ENCODE measurements at regions not wholly inside any gene's neighbourhood (a gene's known extent, or its start where the extent isn't known, plus 50 kb on each side); places are given as distances from the start of the nearest gene placed in this dataset.

DNA sequence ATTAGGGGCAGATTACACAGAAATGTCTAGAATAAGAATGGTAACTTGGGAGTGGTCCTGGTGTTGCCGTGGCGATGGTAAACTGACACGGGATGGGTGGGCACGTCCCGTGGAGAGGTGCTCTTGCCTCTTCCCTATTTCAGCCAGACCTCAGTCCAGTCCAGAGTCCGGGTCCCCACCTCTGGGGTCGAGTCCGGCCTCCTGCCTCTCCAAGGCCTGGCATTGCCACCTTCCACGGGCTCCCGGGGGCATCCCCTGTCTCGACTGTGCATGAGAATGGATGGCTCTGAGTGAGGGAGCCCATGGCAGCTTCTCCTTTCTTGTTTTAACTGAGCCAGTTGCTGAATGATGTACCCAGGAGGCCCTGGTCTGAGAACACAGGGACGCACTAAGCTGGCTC is 142.3 kb downstream of the SOX1 start:
- CTCF ChIA-PET: no interaction called here

More for the DNA sequence above, 142.3 kb downstream of the SOX1 start:
- no peaks in the 10 kb centered on the region for H3K9me3 ChIP-seq (ENCODE audit: control insufficient read depth in 1 of 2, insufficient read depth in 1 of 2, low read depth in 1 of 2, low read length in 2 of 2)
- ChIA-PET POLR2A (no interaction called here), RAD21 (ENCODE audit: low non-redundant PET in 1 of 2, low total read pairs in 2 of 2, uncharacterized antibody in 2 of 2, unreplicated experiment in 2 of 2) (no interaction called here)
- H3K79me2 ChIP-seq (ENCODE audit: insufficient read depth, low read length): no peaks in the 10 kb centered on the region
- H3K9ac ChIP-seq (ENCODE audit: low read length): no peak overlapping the region
- TF ChIP-seq ZFX (IDR thresholded peaks at IDR 0.05) (no peak), ZNF274 (IDR thresholded peaks at IDR 0.05; ENCODE audit: low read depth, low read length) (no peak), EZH2 (IDR thresholded peaks at IDR 0.05) (no peak), YY1 (IDR thresholded peaks at IDR 0.05; ENCODE audit: extremely low read depth, insufficient replicate concordance, low read depth, low read length) (no peak), POLR2AphosphoS5 (IDR thresholded peaks at IDR 0.05; ENCODE audit: low read depth, low read length) (no peak), FOSL1 (IDR thresholded peaks at IDR 0.05; ENCODE audit: low read depth) (no peak), SP1 (IDR thresholded peaks at IDR 0.05; ENCODE audit: low read depth) (no peak), TCF7L2 (IDR thresholded peaks at IDR 0.05; ENCODE audit: borderline replicate concordance, extremely low read depth, insufficient read depth, insufficient read length) (no peak), SIN3A (IDR thresholded peaks at IDR 0.05; ENCODE audit: low read depth) (no peak), JUND (IDR thresholded peaks at IDR 0.05) (no peak), RAD21 (IDR thresholded peaks at IDR 0.05; ENCODE audit: low read depth) (no peak), EZH2phosphoT487 (IDR thresholded peaks at IDR 0.05; ENCODE audit: borderline replicate concordance) (no peak), CEBPB (IDR thresholded peaks at IDR 0.05; ENCODE audit: low read depth) (no peak)
- TF ChIP-seq, protein P1, sequence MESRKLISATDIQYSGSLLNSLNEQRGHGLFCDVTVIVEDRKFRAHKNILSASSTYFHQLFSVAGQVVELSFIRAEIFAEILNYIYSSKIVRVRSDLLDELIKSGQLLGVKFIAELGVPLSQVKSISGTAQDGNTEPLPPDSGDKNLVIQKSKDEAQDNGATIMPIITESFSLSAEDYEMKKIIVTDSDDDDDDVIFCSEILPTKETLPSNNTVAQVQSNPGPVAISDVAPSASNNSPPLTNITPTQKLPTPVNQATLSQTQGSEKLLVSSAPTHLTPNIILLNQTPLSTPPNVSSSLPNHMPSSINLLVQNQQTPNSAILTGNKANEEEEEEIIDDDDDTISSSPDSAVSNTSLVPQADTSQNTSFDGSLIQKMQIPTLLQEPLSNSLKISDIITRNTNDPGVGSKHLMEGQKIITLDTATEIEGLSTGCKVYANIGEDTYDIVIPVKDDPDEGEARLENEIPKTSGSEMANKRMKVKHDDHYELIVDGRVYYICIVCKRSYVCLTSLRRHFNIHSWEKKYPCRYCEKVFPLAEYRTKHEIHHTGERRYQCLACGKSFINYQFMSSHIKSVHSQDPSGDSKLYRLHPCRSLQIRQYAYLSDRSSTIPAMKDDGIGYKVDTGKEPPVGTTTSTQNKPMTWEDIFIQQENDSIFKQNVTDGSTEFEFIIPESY (IDR thresholded peaks at IDR 0.05; ENCODE audit: extremely low read depth, insufficient replicate concordance, low read length): no peak
- TF ChIP-seq, protein P2, sequence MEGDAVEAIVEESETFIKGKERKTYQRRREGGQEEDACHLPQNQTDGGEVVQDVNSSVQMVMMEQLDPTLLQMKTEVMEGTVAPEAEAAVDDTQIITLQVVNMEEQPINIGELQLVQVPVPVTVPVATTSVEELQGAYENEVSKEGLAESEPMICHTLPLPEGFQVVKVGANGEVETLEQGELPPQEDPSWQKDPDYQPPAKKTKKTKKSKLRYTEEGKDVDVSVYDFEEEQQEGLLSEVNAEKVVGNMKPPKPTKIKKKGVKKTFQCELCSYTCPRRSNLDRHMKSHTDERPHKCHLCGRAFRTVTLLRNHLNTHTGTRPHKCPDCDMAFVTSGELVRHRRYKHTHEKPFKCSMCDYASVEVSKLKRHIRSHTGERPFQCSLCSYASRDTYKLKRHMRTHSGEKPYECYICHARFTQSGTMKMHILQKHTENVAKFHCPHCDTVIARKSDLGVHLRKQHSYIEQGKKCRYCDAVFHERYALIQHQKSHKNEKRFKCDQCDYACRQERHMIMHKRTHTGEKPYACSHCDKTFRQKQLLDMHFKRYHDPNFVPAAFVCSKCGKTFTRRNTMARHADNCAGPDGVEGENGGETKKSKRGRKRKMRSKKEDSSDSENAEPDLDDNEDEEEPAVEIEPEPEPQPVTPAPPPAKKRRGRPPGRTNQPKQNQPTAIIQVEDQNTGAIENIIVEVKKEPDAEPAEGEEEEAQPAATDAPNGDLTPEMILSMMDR (IDR thresholded peaks at IDR 0.05 in 2 of 3, conservative IDR thresholded peaks at IDR 0.05 in 1 of 3; ENCODE audit: borderline replicate concordance in 1 of 3, insufficient read depth in 1 of 3, low read depth in 2 of 3, low read length in 2 of 3): no peak
- TF ChIP-seq, protein P3, sequence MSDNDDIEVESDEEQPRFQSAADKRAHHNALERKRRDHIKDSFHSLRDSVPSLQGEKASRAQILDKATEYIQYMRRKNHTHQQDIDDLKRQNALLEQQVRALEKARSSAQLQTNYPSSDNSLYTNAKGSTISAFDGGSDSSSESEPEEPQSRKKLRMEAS (IDR thresholded peaks at IDR 0.05): no peak
- TF ChIP-seq, protein P4, sequence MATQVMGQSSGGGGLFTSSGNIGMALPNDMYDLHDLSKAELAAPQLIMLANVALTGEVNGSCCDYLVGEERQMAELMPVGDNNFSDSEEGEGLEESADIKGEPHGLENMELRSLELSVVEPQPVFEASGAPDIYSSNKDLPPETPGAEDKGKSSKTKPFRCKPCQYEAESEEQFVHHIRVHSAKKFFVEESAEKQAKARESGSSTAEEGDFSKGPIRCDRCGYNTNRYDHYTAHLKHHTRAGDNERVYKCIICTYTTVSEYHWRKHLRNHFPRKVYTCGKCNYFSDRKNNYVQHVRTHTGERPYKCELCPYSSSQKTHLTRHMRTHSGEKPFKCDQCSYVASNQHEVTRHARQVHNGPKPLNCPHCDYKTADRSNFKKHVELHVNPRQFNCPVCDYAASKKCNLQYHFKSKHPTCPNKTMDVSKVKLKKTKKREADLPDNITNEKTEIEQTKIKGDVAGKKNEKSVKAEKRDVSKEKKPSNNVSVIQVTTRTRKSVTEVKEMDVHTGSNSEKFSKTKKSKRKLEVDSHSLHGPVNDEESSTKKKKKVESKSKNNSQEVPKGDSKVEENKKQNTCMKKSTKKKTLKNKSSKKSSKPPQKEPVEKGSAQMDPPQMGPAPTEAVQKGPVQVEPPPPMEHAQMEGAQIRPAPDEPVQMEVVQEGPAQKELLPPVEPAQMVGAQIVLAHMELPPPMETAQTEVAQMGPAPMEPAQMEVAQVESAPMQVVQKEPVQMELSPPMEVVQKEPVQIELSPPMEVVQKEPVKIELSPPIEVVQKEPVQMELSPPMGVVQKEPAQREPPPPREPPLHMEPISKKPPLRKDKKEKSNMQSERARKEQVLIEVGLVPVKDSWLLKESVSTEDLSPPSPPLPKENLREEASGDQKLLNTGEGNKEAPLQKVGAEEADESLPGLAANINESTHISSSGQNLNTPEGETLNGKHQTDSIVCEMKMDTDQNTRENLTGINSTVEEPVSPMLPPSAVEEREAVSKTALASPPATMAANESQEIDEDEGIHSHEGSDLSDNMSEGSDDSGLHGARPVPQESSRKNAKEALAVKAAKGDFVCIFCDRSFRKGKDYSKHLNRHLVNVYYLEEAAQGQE (IDR thresholded peaks at IDR 0.05; ENCODE audit: low read depth): no peak
- BruUV-seq (replicated peaks): no TSS peak
- no peak overlapping the region for H3K4me2 ChIP-seq (ENCODE audit: low read length)
- H3K4me1 ChIP-seq (ENCODE audit: control insufficient read depth in 1 of 2, insufficient read depth in 2 of 2, low read length in 2 of 2): no peaks in the 10 kb centered on the region
- no peak overlapping the region for H2AFZ ChIP-seq (ENCODE audit: low read depth, low read length, poor library complexity, severe bottlenecking)
- H4K20me1 ChIP-seq (ENCODE audit: insufficient read depth): no peaks in the 10 kb centered on the region
- H3K36me3 ChIP-seq (ENCODE audit: control insufficient read depth in 1 of 2, insufficient read depth in 2 of 2, low read length in 2 of 2): no peaks in the 10 kb centered on the region
- H3K9me2 ChIP-seq (ENCODE audit: insufficient read depth): no peaks in the 10 kb centered on the region
- H3K4me3 ChIP-seq (replicated peaks in 1 of 2; ENCODE audit: low read depth in 1 of 2, low read length in 2 of 2): no peak overlapping the region
- H3K27me3 ChIP-seq (ENCODE audit: insufficient read depth, low read length): peaks cover 22% of the 10 kb centered on the region; the same call in 1 of the 2 replicates
- H3K27ac ChIP-seq (ENCODE audit: low read depth, low read length): no peak overlapping the region
- ATAC-seq (no peak), DNase-seq (ENCODE audit: low read depth, low spot score) (no peak)
- intact Hi-C loops (cut with micrococcal nuclease): no loop called here
